Trophoblast cell (in vitro differentiated cells and primary cell): ENCODE measurements at regions not wholly inside any gene's neighbourhood (a gene's known extent, or its start where the extent isn't known, plus 50 kb on each side); places are given as distances from the start of the nearest gene placed in this dataset.

Experiments used
- DNase-seq, 2 donors: peaks; one replicate each; pipeline ENCODE4 v3.0.0-alpha.2; 2016
- H2AFZ ChIP-seq: 2 replicates; pipeline ENCODE4 v1.6.1; 2013; ENCODE audit warnings: low read length, moderate library complexity, mild to moderate bottlenecking; ENCODE audit not compliant: insufficient read depth, poor library complexity
- H2AK5ac ChIP-seq: 2 replicates; pipeline ENCODE4 v1.6.1; 2013; ENCODE audit warnings: mild to moderate bottlenecking, low read length
- H2BK120ac ChIP-seq: 2 replicates; pipeline ENCODE4 v1.6.1; 2013; ENCODE audit warnings: low read length, mild to moderate bottlenecking, moderate library complexity; ENCODE audit not compliant: insufficient read depth, poor library complexity
- H2BK12ac ChIP-seq: 2 replicates; pipeline ENCODE4 v1.6.1; 2013; ENCODE audit warnings: mild to moderate bottlenecking, low read length, moderate library complexity
- H2BK5ac ChIP-seq: 2 replicates; pipeline ENCODE4 v1.6.1; 2013; ENCODE audit warnings: low read length, low read depth, moderate library complexity, mild to moderate bottlenecking; ENCODE audit not compliant: poor library complexity
- H3K14ac ChIP-seq: 2 replicates; pipeline ENCODE4 v1.6.1; 2013; ENCODE audit warnings: mild to moderate bottlenecking, low read length
- H3K18ac ChIP-seq: 2 replicates; pipeline ENCODE4 v1.6.1; 2013; ENCODE audit warnings: mild to moderate bottlenecking, low read length
- H3K23ac ChIP-seq: 2 replicates; pipeline ENCODE4 v1.6.1; 2013; ENCODE audit warnings: low read length
- H3K27ac ChIP-seq: 2 replicates; pipeline ENCODE4 v1.5.1; 2013; ENCODE audit warnings: low read depth, mild to moderate bottlenecking, inconsistent platforms, low read length, moderate library complexity
- H3K27me3 ChIP-seq: 2 replicates; pipeline ENCODE4 v1.6.1; 2013; ENCODE audit warnings: inconsistent platforms, mild to moderate bottlenecking, low read length, moderate library complexity; ENCODE audit not compliant: insufficient read depth
- H3K36me3 ChIP-seq, 2 experiments: 1 replicate in 1 of 2; 2 replicates in 1 of 2; pipeline ENCODE4 v1.6.1; 2013; ENCODE audit warnings: low read length in 2 of 2, mild to moderate bottlenecking in 2 of 2, moderate library complexity in 1 of 2; ENCODE audit not compliant: insufficient read depth in 2 of 2, control insufficient read depth in 1 of 2
- H3K4ac ChIP-seq: 2 replicates; pipeline ENCODE4 v1.6.1; 2013; ENCODE audit warnings: low read depth, mild to moderate bottlenecking, low read length, moderate library complexity
- H3K4me1 ChIP-seq, 2 experiments: 1 replicate in 1 of 2; 2 replicates in 1 of 2; pipeline ENCODE4 v1.6.1; 2013; ENCODE audit warnings: low read length in 2 of 2, mild to moderate bottlenecking in 2 of 2, moderate library complexity in 1 of 2; ENCODE audit not compliant: insufficient read depth in 2 of 2, control insufficient read depth in 1 of 2
- H3K4me2 ChIP-seq: 2 replicates; pipeline ENCODE4 v1.6.1; 2013; ENCODE audit warnings: inconsistent platforms, mild to moderate bottlenecking, low read length, moderate library complexity
- H3K4me3 ChIP-seq: 2 replicates; pipeline ENCODE4 v1.5.1; 2013; ENCODE audit warnings: mild to moderate bottlenecking, low read depth, low read length, inconsistent platforms
- H3K79me1 ChIP-seq: one replicate; pipeline ENCODE4 v1.6.1; 2013; ENCODE audit warnings: low read length
- H3K79me2 ChIP-seq: 2 replicates; pipeline ENCODE4 v1.6.1; 2013; ENCODE audit warnings: low read length, mild to moderate bottlenecking; ENCODE audit not compliant: control insufficient read depth, insufficient read depth, poor library complexity
- H3K9ac ChIP-seq: 2 replicates; pipeline ENCODE4 v1.6.1; 2013; ENCODE audit warnings: mild to moderate bottlenecking, low read length
- H3K9me3 ChIP-seq: 2 replicates; pipeline ENCODE4 v1.6.1; 2013; ENCODE audit warnings: low read depth, mild to moderate bottlenecking, control low read depth, inconsistent platforms, low read length; ENCODE audit not compliant: insufficient read depth
- H4K12ac ChIP-seq: 2 replicates; pipeline ENCODE4 v1.6.1; 2013; ENCODE audit warnings: low read depth, mild to moderate bottlenecking, low read length, moderate library complexity
- H4K8ac ChIP-seq: 2 replicates; pipeline ENCODE4 v1.6.1; 2013; ENCODE audit warnings: low read depth, mild to moderate bottlenecking, low read length, moderate library complexity
- H4K91ac ChIP-seq: one replicate; pipeline ENCODE4 v1.6.1; 2013; ENCODE audit warnings: low read depth, mild to moderate bottlenecking, low read length, moderate library complexity
- WGBS: extraction: QIAGEN DNeasy Blood & Tissue Kit; methylation state at CpG from one replicate; pipeline ENCODE4 v1.1.7; 2013; ENCODE audit warnings: missing lambda C conversion rate; ENCODE audit not compliant: insufficient read length, insufficient coverage; ENCODE audit errors: extremely low coverage; 5-methylcytosine and 5-hydroxymethylcytosine counted together

DNA sequence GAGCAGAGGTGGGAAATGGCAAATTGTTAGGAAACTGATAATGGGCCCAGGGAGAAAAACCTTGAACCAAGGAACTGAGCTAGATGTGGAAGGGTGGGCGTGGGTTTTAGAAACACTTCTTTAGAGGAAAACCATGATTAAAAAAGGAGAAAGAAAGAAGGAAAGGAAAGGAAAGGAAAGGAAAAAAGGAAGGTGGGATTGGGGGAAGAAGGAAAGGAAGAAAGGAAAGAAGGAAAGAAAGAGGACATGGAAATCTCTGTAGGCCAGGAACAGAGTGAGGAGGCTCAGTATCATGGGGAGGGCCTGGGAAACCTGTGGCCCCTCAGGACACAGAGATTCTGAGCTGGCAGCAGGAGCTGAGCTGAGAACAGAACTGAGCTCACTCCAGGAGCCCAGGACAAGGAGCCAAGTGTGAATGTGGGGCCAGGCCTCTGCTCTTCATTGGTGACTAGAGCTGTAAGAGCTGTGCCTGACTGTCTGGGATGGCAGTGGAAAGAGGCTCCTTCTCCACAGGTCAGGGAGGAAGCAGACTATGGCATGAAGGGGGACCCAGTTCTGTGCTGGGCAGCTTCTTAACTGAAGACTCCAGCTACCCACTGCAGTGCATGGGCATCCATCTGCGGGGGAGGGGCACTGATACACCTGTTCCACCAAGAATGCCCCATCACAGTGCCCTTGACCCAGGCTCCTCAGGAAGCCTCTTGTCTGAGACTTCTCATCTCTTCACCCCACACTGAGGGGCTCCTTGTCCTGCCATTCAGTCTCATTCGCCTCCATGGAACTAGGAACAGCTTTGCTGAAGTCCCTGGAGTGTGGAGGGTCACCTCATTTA, 116.1 kb upstream of the BACH2 start:
- Histone ChIP-seq H2AK5ac (peak overlapping the region; percentile 69), H3K4ac (no peak overlapping the region), H3K27me3 (no peaks in the 10 kb centered on the region), H3K9me3 (peaks cover 1% of the 10 kb centered on the region), H3K14ac (no peak overlapping the region), H3K27ac (no peak overlapping the region), H4K8ac (no peak overlapping the region), H4K91ac (no peak overlapping the region), H2BK120ac (no peak overlapping the region), H3K79me1 (peaks cover 5% of the 10 kb centered on the region), H4K12ac (no peak overlapping the region), H2BK5ac (no peak overlapping the region), H3K36me3 (no peaks in the 10 kb centered on the region), H3K79me2 (no peaks in the 10 kb centered on the region), H3K23ac (no peak overlapping the region), H2BK12ac (peak overlapping the region; percentile 37), H3K4me1 (peaks cover 4 to 16% of the 10 kb centered on the region in 2 experiments), H3K18ac (no peak overlapping the region), H3K4me3 (no peak overlapping the region), H3K9ac (no peak overlapping the region), H3K4me2 (no peak overlapping the region), H2AFZ (no peak overlapping the region)
- no CpG with 5 or more reads among the region's 3 CpGs for WGBS
- DNase-seq = no peak

DNA sequence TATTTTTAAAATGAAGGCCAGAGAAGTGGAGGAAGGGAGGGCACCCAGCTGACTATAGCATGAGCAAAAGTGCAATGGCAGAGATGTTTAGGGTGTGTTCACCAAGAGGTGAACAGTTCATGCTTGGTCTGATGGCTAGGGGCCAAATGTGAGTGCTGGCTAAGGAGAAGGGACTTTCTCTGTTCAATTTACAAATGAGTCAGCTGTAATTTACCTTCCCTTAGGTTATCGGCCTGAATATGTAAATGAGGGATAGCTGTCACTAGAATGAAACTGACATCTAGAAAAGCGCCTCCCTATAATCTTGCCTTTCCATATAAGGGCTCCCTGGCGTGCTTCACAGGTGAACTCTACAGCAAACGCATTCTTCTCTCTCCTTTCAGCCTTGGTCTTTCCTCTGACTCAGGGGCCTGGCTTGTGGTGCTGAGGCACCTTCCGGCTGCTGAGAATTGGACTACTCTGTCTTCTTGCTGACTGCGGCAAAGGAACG, 114.7 kb upstream of the BACH2 start:
- no peak overlapping the region for H3K14ac ChIP-seq
- WGBS = no CpG with 5 or more reads among the region's 7 CpGs
- H3K9me3 ChIP-seq = peaks cover 3% of the 10 kb centered on the region
- no peak overlapping the region for H4K8ac ChIP-seq
- H3K9ac ChIP-seq = no peak overlapping the region
- H3K79me2 ChIP-seq = no peaks in the 10 kb centered on the region
- H3K27ac ChIP-seq = no peak overlapping the region
- no peak overlapping the region for H3K4me3 ChIP-seq
- H2BK5ac ChIP-seq = no peak overlapping the region
- peak overlapping the region; percentile 63 for H2BK12ac ChIP-seq
- no peak overlapping the region for H2AK5ac ChIP-seq
- H4K12ac ChIP-seq = no peak overlapping the region
- H3K23ac ChIP-seq = no peak overlapping the region
- peaks cover 5% of the 10 kb centered on the region for H3K79me1 ChIP-seq
- no peak overlapping the region for H4K91ac ChIP-seq
- H3K4me2 ChIP-seq = no peak overlapping the region
- H2BK120ac ChIP-seq = no peak overlapping the region
- H3K36me3 ChIP-seq = no peaks in the 10 kb centered on the region
- H3K18ac ChIP-seq = no peak overlapping the region
- H3K27me3 ChIP-seq = no peaks in the 10 kb centered on the region
- no peak overlapping the region for H3K4ac ChIP-seq
- peak; percentile 75 to 87 for DNase-seq
- no peak overlapping the region for H2AFZ ChIP-seq
- peaks cover 9 to 24% of the 10 kb centered on the region in 2 experiments for H3K4me1 ChIP-seq

DNA sequence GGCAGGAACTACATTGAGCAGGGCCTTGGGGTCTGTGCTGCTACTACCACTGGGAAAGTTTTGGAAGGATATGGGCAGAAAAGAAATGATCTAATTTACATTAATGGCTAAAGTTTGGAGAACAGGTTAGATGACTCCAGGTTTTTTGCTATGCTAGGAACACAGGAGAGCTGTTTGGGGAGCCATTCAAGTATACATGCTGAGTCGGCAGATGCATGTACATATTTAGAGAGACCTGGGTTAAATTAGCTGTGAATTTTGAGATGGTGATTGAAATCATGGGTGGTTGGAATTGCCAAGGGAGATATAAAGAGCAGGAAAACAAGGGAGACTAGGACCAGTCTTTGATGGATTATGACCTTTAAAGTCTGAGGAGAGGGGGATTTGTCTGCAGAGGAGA, 113.1 kb upstream of the BACH2 start:
- H3K4me2 ChIP-seq = no peak overlapping the region
- no peak overlapping the region for H4K8ac ChIP-seq
- H3K18ac ChIP-seq = no peak overlapping the region
- H2BK12ac ChIP-seq = no peak overlapping the region
- H3K23ac ChIP-seq = no peak overlapping the region
- H3K4me3 ChIP-seq = no peak overlapping the region
- no peaks in the 10 kb centered on the region for H3K27me3 ChIP-seq
- no peak overlapping the region for H2AFZ ChIP-seq
- DNase-seq = no peak
- H2BK5ac ChIP-seq = no peak overlapping the region
- H2BK120ac ChIP-seq = no peak overlapping the region
- WGBS = no CpG with 5 or more reads among the region's 1 CpG
- H3K79me2 ChIP-seq = no peaks in the 10 kb centered on the region
- peaks cover 9 to 26% of the 10 kb centered on the region in 2 experiments for H3K4me1 ChIP-seq
- H3K9me3 ChIP-seq = peaks cover 2% of the 10 kb centered on the region
- H3K79me1 ChIP-seq = peaks cover 5% of the 10 kb centered on the region
- no peak overlapping the region for H3K14ac ChIP-seq
- no peak overlapping the region for H3K4ac ChIP-seq
- no peak overlapping the region for H3K9ac ChIP-seq
- peak overlapping the region; percentile 17 for H4K91ac ChIP-seq
- H2AK5ac ChIP-seq = no peak overlapping the region
- no peak overlapping the region for H3K27ac ChIP-seq
- no peaks in the 10 kb centered on the region for H3K36me3 ChIP-seq
- no peak overlapping the region for H4K12ac ChIP-seq

DNA sequence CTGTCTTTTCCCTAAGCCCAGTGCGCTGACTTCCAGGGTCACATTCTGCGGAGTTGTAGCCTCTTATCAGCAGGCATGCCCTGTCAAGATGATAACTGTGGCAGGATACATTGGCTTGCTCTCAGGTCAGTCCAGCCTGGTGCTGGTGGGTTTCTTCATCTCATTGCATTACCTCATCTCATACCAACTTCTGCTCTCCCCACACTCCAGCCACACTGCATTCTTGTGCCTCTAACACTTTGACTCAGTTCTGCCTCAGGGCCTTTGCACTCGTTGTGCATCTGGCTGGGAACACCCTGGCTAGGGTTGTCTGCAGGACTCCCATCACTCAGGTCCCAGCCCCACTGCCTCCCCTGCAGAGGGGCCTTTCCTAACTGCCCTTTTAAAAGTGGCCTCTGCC, 110.3 kb upstream of the BACH2 start:
- Histone ChIP-seq H4K12ac (no peak overlapping the region), H4K91ac (no peak overlapping the region), H2BK5ac (no peak overlapping the region), H3K4me2 (peak overlapping the region; percentile 11), H3K14ac (no peak overlapping the region), H2BK12ac (no peak overlapping the region), H3K4ac (no peak overlapping the region), H3K23ac (no peak overlapping the region), H4K8ac (no peak overlapping the region), H2AK5ac (no peak overlapping the region), H3K79me2 (no peaks in the 10 kb centered on the region), H2BK120ac (no peak overlapping the region), H3K79me1 (peaks cover 11% of the 10 kb centered on the region), H3K9ac (no peak overlapping the region), H3K9me3 (peaks cover 2% of the 10 kb centered on the region), H2AFZ (no peak overlapping the region), H3K36me3 (no peaks in the 10 kb centered on the region), H3K4me3 (no peak overlapping the region), H3K18ac (no peak overlapping the region), H3K27me3 (no peaks in the 10 kb centered on the region), H3K27ac (peak overlapping the region; percentile 79), H3K4me1 (peaks cover 20 to 29% of the 10 kb centered on the region in 2 experiments)
- WGBS = no CpG with 5 or more reads among the region's 3 CpGs
- peak; percentile 98 to 99 for DNase-seq
